Esophagus squamous epithelium (tissue), 4 donors: ENCODE measurements at regions not wholly inside any gene's neighbourhood (a gene's known extent, or its start where the extent isn't known, plus 50 kb on each side); places are given as distances from the start of the nearest gene placed in this dataset.

Experiments used
- POLR2A ChIP-seq, 4 donors: fragments of 450-650 bp; IDR thresholded peaks; one replicate each; pipeline ENCODE4 v1.6.1; 2017; ENCODE audit warnings: antibody characterized with exemption in 4 of 4, mild to moderate bottlenecking in 4 of 4, moderate library complexity in 3 of 4
- TF ChIP-seq, protein P1 (sequence below), 6 experiments: fragments of 450-650 bp in 4 of 6; fragments of 200-600 bp in 2 of 6; sonication (generic) in 2 of 6; IDR thresholded peaks; one replicate each; pipeline ENCODE4 v1.5.1; 2016 to 2019; ENCODE audit warnings: antibody characterized with exemption in 6 of 6, mild to moderate bottlenecking in 4 of 6, moderate library complexity in 4 of 6

DNA sequence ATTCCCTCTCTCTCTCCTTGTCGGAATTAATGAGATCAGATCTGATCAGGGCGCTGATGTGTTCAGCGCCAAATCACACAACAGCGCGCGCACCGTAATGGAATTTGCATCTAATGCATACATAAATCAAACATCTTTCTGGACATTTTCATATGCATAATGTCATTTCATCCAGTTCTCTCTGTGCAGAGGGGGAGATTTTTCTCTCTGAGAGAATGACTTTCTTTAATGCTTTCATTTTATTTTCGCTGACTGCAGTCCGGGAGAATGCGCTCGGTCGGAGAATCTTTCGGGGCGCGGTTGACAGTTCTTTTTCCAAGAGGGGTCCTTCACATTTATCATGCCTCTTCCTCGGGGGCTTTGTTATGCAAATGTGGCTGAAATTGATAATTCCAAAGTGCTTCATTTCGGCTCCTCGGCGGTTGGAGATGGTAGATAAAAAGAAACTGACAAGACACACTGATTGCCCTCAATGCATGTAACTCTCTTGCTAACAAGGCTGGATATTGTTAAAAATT, 615.9 kb downstream of the VRK1 start:
- no peak for TF ChIP-seq POLR2A (IDR thresholded peaks at IDR 0.05)
- TF ChIP-seq, protein P1, sequence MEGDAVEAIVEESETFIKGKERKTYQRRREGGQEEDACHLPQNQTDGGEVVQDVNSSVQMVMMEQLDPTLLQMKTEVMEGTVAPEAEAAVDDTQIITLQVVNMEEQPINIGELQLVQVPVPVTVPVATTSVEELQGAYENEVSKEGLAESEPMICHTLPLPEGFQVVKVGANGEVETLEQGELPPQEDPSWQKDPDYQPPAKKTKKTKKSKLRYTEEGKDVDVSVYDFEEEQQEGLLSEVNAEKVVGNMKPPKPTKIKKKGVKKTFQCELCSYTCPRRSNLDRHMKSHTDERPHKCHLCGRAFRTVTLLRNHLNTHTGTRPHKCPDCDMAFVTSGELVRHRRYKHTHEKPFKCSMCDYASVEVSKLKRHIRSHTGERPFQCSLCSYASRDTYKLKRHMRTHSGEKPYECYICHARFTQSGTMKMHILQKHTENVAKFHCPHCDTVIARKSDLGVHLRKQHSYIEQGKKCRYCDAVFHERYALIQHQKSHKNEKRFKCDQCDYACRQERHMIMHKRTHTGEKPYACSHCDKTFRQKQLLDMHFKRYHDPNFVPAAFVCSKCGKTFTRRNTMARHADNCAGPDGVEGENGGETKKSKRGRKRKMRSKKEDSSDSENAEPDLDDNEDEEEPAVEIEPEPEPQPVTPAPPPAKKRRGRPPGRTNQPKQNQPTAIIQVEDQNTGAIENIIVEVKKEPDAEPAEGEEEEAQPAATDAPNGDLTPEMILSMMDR (IDR thresholded peaks at IDR 0.05) = no peak
